Choroid plexus epithelial cell (primary cell): ENCODE measurements at regions not wholly inside any gene's neighbourhood (a gene's known extent, or its start where the extent isn't known, plus 50 kb on each side); places are given as distances from the start of the nearest gene placed in this dataset.

Experiments used
- DNase-seq: peaks from one replicate; pipeline ENCODE4 v3.0.0-alpha.2; 2010; ENCODE audit warnings: low read depth
- H3K4me3 ChIP-seq: 2 replicates; pipeline ENCODE4 v1.5.1; 2011; ENCODE audit warnings: low read depth, mild to moderate bottlenecking, control low read depth, low read length, moderate library complexity
- TF ChIP-seq, protein P1 (sequence below): conservative IDR thresholded peaks from 2 replicates; pipeline ENCODE4 v1.5.1; 2011; ENCODE audit warnings: low read depth, mild to moderate bottlenecking, control low read depth, inconsistent platforms, low read length, moderate library complexity

GRCh38 chr12:17348311-17348710 is 741.7 kb downstream of the RERGL start:
- no peak overlapping the region for H3K4me3 ChIP-seq
- DNase-seq, result no peak
- TF ChIP-seq, protein P1, sequence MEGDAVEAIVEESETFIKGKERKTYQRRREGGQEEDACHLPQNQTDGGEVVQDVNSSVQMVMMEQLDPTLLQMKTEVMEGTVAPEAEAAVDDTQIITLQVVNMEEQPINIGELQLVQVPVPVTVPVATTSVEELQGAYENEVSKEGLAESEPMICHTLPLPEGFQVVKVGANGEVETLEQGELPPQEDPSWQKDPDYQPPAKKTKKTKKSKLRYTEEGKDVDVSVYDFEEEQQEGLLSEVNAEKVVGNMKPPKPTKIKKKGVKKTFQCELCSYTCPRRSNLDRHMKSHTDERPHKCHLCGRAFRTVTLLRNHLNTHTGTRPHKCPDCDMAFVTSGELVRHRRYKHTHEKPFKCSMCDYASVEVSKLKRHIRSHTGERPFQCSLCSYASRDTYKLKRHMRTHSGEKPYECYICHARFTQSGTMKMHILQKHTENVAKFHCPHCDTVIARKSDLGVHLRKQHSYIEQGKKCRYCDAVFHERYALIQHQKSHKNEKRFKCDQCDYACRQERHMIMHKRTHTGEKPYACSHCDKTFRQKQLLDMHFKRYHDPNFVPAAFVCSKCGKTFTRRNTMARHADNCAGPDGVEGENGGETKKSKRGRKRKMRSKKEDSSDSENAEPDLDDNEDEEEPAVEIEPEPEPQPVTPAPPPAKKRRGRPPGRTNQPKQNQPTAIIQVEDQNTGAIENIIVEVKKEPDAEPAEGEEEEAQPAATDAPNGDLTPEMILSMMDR, result no peak

DNA sequence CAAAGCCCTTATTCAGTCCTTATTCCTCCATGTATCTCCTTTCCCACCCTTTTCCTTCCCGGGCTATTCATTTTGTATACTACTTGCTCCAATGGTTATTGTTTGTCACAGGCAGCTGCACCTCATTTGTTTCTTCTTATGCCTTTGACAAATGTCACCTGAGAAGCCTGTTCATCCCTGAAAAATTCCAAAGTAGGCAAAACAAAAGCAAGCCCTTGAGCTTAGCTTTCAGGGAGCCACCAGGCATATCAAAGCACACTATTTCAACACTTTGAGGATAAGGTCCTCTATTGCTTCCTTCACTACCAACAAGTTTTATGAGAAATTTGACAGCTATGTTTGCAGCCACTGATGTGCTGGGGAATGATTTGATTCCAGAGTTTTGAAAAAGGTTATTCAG is 738.7 kb upstream of the LMO3 start:
- DNase-seq, result no peak
- TF ChIP-seq, protein P1, result no peak
- H3K4me3 ChIP-seq, result no peak overlapping the region

DNA sequence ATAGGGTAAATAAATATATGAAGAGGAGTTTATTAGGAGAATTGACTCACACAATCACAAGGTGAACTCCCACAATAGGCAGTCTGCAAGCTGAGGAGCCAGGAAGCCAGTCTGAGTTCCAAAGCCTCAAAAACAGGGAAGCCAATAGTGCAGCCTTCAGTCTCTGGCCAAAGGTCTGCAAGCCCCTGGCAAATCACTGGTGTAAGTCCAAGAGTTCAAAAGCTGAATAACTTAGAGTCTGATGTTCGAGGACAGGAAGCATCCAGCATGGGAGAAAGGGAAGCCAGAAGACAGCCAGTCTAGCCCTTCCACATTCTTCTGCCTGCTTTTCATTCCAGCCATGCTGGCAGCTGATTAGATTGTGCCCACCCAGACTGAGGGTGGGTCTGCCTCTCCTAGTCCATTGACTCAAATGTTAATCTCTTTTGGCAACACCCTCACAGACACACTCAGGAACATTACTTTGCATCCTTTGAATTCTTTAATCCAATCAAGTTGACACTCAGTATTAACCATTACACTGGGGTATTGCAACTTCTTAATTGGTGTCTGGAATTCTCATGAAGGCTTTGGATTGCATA is 736.5 kb upstream of the LMO3 start:
- TF ChIP-seq, protein P1, result no peak
- no peak for DNase-seq
- H3K4me3 ChIP-seq, result no peak overlapping the region

- no peak for DNase-seq
- TF ChIP-seq, protein P1, result no peak
Measured at GRCh38 chr12:17335487-17335886, 729.5 kb upstream of the LMO3 start.

DNA sequence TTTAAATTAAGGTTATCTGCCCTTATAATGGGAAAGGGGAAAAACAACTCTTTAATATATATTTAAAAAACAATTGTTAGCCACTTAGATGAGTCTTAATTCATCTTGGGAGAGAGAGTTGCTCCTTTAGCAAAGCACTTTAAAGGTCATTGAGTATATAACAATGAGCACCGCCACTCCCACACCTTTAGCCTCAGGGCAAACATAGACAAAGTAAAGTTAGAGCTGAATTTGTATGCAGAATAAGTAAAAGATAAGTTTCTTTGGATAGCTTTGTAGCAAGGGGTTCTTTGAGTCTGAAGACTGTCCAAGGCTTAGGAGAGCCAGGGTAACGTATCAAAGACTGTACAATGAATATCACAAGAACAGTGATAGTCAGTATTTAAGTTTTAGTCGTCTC is 728.8 kb upstream of the LMO3 start:
- no peak overlapping the region for H3K4me3 ChIP-seq
- no peak for DNase-seq
- TF ChIP-seq, protein P1, result no peak

More at GRCh38 chr12:17335487-17335886, 729.5 kb upstream of the LMO3 start:
- H3K4me3 ChIP-seq, result no peak overlapping the region

DNA sequence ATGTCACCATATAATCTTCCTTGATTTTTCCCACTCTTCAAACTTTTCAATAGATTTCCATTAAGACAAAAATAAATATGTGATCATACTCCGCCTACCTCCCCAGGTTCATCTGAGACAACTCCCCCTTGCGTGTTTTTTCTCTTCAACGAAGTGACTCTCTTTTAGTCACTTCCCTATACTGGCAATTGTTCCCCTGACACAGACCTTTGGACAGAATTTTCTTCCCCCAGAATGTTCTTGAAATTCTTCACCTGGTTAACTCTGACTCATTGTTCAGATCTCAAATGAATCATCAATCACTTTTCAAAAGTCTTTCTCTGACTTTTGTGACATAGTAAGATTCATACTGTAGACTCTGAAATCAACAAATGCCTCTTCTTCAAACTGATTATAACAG is 727.3 kb upstream of the LMO3 start:
- no peak overlapping the region for H3K4me3 ChIP-seq
- no peak for DNase-seq
- TF ChIP-seq, protein P1, result no peak

DNA sequence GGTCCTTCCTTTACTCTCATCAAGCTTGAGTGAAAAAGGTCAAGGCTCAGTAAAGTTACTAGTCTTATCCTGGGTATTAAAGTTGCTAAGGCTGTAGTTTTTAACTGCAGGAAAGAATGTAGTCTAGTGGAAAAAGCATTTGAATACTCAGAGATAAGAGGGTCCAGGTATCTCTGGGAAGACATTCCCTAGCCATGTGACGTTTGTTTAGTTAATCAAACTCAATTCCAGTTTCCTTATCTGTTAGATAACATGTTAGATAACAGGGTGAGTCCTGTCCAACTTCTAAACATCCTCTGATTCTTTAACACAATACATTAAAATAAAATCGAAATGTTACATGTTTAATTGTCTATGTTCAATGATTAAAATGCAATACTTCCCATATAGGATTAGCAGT is 720.7 kb upstream of the LMO3 start:
- no peak for DNase-seq
- no peak overlapping the region for H3K4me3 ChIP-seq
- TF ChIP-seq, protein P1, result no peak
